ENCODE measurements at regions not wholly inside any gene's neighbourhood (a gene's known extent, or its start where the extent isn't known, plus 50 kb on each side); places are given as distances from the start of the nearest gene placed in this dataset.

DNA sequence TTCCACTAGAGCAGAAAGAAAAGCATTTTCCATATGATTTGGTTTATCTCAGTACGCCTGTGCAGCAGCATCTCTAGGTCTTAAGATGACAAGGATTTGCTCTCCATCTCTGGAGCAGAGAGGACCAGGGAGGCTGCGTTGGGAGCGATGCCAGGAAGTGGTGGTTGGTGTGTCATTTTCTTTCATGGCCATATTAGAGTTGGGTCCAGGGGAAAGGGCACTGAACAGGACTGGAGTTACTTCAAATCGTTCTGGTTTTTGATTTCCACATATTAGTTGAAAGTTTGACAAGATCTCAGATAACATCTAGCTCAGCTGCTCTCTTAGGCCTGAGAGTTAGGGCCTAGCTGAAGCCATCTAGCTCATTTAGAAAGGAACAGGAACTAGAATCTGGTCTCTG is 157.7 kb downstream of the ADAMTS15 start:
- H2AFZ ChIP-seq (ENCODE audit: low read length), result no peak overlapping the region
- H2BK5ac ChIP-seq (ENCODE audit: insufficient read length, low read length), result no peak overlapping the region
- no peak overlapping the region for H2BK15ac ChIP-seq (ENCODE audit: low read depth, low read length)
- no peaks in the 10 kb centered on the region for H3K27me3 ChIP-seq (ENCODE audit: insufficient read depth, low read length)
- no peak overlapping the region for H3K9ac ChIP-seq (ENCODE audit: extremely low read depth, insufficient read length, low read length)
- H4K5ac ChIP-seq (ENCODE audit: insufficient read length, low read depth, low read length), result no peak overlapping the region
- no peaks in the 10 kb centered on the region for H3K23me2 ChIP-seq (ENCODE audit: insufficient read length, low read depth, low read length, poor library complexity, severe bottlenecking)
- no peak overlapping the region for H2BK12ac ChIP-seq (ENCODE audit: insufficient read length, low read depth, low read length)
- H3K79me1 ChIP-seq (ENCODE audit: insufficient read depth, low read depth, low read length, poor library complexity, severe bottlenecking), result no peaks in the 10 kb centered on the region
- Mint-ChIP-seq H3K9me3 (peaks cover 0 to 2% of the 10 kb centered on the region in 2 experiments; a peak in 1 of 5 replicates), H3K4me3 (no peak overlapping the region), H3K36me3 (ENCODE audit: insufficient read depth in 1 of 3, low read depth in 3 of 3) (peaks cover 0 to under 1% (median 0%) of the 10 kb centered on the region in 3 experiments; a peak in 1 of 7 replicates), H3K4me1 (peaks cover 19 to 21% of the 10 kb centered on the region in 2 experiments), H3K27me3 (ENCODE audit: low read depth) (peaks cover 2% of the 10 kb centered on the region), H3K27ac (no peak overlapping the region)
- TF ChIP-seq, protein P1, sequence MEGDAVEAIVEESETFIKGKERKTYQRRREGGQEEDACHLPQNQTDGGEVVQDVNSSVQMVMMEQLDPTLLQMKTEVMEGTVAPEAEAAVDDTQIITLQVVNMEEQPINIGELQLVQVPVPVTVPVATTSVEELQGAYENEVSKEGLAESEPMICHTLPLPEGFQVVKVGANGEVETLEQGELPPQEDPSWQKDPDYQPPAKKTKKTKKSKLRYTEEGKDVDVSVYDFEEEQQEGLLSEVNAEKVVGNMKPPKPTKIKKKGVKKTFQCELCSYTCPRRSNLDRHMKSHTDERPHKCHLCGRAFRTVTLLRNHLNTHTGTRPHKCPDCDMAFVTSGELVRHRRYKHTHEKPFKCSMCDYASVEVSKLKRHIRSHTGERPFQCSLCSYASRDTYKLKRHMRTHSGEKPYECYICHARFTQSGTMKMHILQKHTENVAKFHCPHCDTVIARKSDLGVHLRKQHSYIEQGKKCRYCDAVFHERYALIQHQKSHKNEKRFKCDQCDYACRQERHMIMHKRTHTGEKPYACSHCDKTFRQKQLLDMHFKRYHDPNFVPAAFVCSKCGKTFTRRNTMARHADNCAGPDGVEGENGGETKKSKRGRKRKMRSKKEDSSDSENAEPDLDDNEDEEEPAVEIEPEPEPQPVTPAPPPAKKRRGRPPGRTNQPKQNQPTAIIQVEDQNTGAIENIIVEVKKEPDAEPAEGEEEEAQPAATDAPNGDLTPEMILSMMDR (conservative IDR thresholded peaks at IDR 0.05), result no peak
- 0 out of 2 replicates have a peak, but pooled peaks cover 8% of the 10 kb centered on the region for H3K4me1 ChIP-seq (ENCODE audit: insufficient read depth, low read length)
- H3K23ac ChIP-seq (ENCODE audit: insufficient read length, low read depth, low read length), result no peak overlapping the region
- no peaks in the 10 kb centered on the region for H4K20me1 ChIP-seq (ENCODE audit: control insufficient read depth, insufficient read depth, insufficient read length)
- H4K8ac ChIP-seq (replicated peaks; ENCODE audit: insufficient read length, low read depth, low read length), result no peak overlapping the region
- H2AK5ac ChIP-seq (ENCODE audit: insufficient read length, low read length), result no peak overlapping the region
- H3K4me2 ChIP-seq (ENCODE audit: insufficient read depth, insufficient read length, low read length), result no peak overlapping the region
- H3K27ac ChIP-seq (ENCODE audit: insufficient read length, low read depth, low read length), result no peak overlapping the region
- H3K14ac ChIP-seq (ENCODE audit: insufficient read depth, low read length), result no peak overlapping the region
- H3K79me2 ChIP-seq (ENCODE audit: insufficient read depth, low read length), result no peaks in the 10 kb centered on the region
- H3K18ac ChIP-seq (ENCODE audit: insufficient read length, low read depth, low read length), result no peak overlapping the region
- H3T11ph ChIP-seq (ENCODE audit: low read length), result no peak overlapping the region
- no peaks in the 10 kb centered on the region for H3K9me3 ChIP-seq (ENCODE audit: control insufficient read depth, low read depth, low read length)
- no peak overlapping the region for H4K91ac ChIP-seq (ENCODE audit: insufficient read length, low read depth, low read length)
- no peak for DNase-seq
- H2BK120ac ChIP-seq (ENCODE audit: low read depth, low read length, poor library complexity, severe bottlenecking), result no peak overlapping the region
- no CpG with 5 or more reads among the region's 4 CpGs for WGBS (ENCODE audit: extremely low coverage, insufficient read length, low lambda C conversion rate)
- no peak overlapping the region for H3K4ac ChIP-seq (ENCODE audit: low read depth, low read length)
- H3K56ac ChIP-seq (ENCODE audit: insufficient read length, low read depth, low read length), result no peak overlapping the region
- H2BK20ac ChIP-seq (ENCODE audit: low read depth, low read length, poor library complexity, severe bottlenecking), result no peak overlapping the region

Measured in H9 (cell line).